HepG2 (cell line): ENCODE measurements at regions not wholly inside any gene's neighbourhood (a gene's known extent, or its start where the extent isn't known, plus 50 kb on each side); places are given as distances from the start of the nearest gene placed in this dataset.

Source experiments
- ATAC-seq: fragments of 200-7000 bp; cut with Tn5 transposase; 3 replicates; pipeline ENCODE4 v1.9.1; 2020; ENCODE audit warnings: mild to moderate bottlenecking, moderate library complexity
- BruUV-seq: library from RNA; stranded (reverse); fragments of 400-500 nt; replicated peaks from 2 replicates; lab custom pipeline; 2021; lab: Mats Ljungman, UMichigan
- CTCF ChIA-PET: fragments of 300-600 bp; formaldehyde crosslinking; extraction: SDS; loops from one replicate; lab custom pipeline; 2021; ENCODE audit warnings: low total read pairs, inconsistent platforms, low intra/inter-chr PET ratio; lab: Yijun Ruan, JAX
- POLR2A ChIA-PET: fragments of 350-600 bp; sonication (Branson Sonifier 250); formaldehyde crosslinking; loops from one replicate; lab custom pipeline; 2020; ENCODE audit warnings: antibody characterized with exemption, inconsistent platforms; lab: Yijun Ruan, JAX
- DNase-seq: peaks from one replicate; pipeline ENCODE4 v3.0.0-alpha.2; 2015; ENCODE audit warnings: low spot score
- FAIRE-seq: peaks from 3 replicates; lab custom pipeline; 2011; peaks lifted over from hg19 to GRCh38; lab: Jason Lieb, UNC
- H2AFZ ChIP-seq: one replicate; pipeline ENCODE4 v1.6.1; 2011; ENCODE audit warnings: low read length, inconsistent platforms
- H3K27ac ChIP-seq: fragments of 300-600 bp; 3 replicates; pipeline ENCODE4 v1.8.0; 2011; ENCODE audit warnings: mixed run types, mild to moderate bottlenecking, mixed read lengths, low read length, inconsistent platforms; ENCODE audit not compliant: insufficient read depth; ENCODE audit errors: extremely low read length
- H3K27me3 ChIP-seq, 2 experiments: fragments of 200-600 bp in 1 of 2; 2 replicates in 1 of 2; 3 replicates in 1 of 2; pipeline versions ENCODE4 v1.6.0 to v1.8.0; 2011; ENCODE audit warnings: low read length in 2 of 2, mild to moderate bottlenecking in 2 of 2, moderate library complexity in 2 of 2, inconsistent platforms in 1 of 2; ENCODE audit not compliant: insufficient read depth in 2 of 2, control insufficient read depth in 1 of 2
- H3K36me3 ChIP-seq, 2 experiments: fragments of 200-600 bp in 1 of 2; replicated peaks in 1 of 2; 2 replicates in 1 of 2; 3 replicates in 1 of 2; pipeline versions ENCODE4 v1.5.1 to v1.8.0; 2011; ENCODE audit warnings: low read length in 2 of 2, inconsistent platforms in 1 of 2; ENCODE audit not compliant: insufficient read depth in 2 of 2, control insufficient read depth in 1 of 2
- H3K4me1 ChIP-seq: 2 replicates; pipeline ENCODE4 v1.5.1; 2012; ENCODE audit warnings: low read length, inconsistent platforms; ENCODE audit not compliant: insufficient read depth
- H3K4me2 ChIP-seq: 2 replicates; pipeline ENCODE4 v1.6.0; 2011; ENCODE audit warnings: low read depth, low read length, inconsistent platforms
- H3K4me3 ChIP-seq, 3 experiments: fragments of 200-600 bp in 1 of 3; sonication (generic), shearing (Covaris generic) in 1 of 3; replicated peaks in 1 of 3; 2 replicates each; pipeline ENCODE4 v1.5.1; 2011 to 2016; ENCODE audit warnings: low read length in 3 of 3, inconsistent platforms in 2 of 3, low read depth in 2 of 3, mild to moderate bottlenecking in 2 of 3, control low read depth in 1 of 3, mixed read lengths in 1 of 3; ENCODE audit not compliant: insufficient read depth in 1 of 3
- H3K79me2 ChIP-seq: one replicate; pipeline ENCODE4 v1.6.1; 2011; ENCODE audit warnings: low read length, inconsistent platforms; ENCODE audit not compliant: insufficient read depth
- H3K9ac ChIP-seq: 2 replicates; pipeline ENCODE4 v1.6.0; 2011; ENCODE audit warnings: mild to moderate bottlenecking, low read depth, low read length, inconsistent platforms; ENCODE audit not compliant: insufficient read depth
- H3K9me3 ChIP-seq: 2 replicates; pipeline ENCODE4 v1.5.1; 2012; ENCODE audit warnings: mild to moderate bottlenecking, low read length
- H4K20me1 ChIP-seq: 2 replicates; pipeline ENCODE4 v1.6.0; 2011; ENCODE audit warnings: inconsistent platforms, mild to moderate bottlenecking, low read length, moderate library complexity; ENCODE audit not compliant: insufficient read depth
- CEBPZ ChIP-seq: IDR thresholded peaks from 2 replicates; pipeline ENCODE4 v1.6.1; 2012; ENCODE audit warnings: low read length, improper control_type of control experiment
- EED ChIP-seq: sonication (generic); formaldehyde crosslinking; IDR thresholded peaks from 2 replicates; pipeline ENCODE4 v1.5.0; 2020; ENCODE audit warnings: mild to moderate bottlenecking, missing genetic modification reagents
- MEIS2 ChIP-seq: sonication (generic); formaldehyde crosslinking; IDR thresholded peaks from 2 replicates; pipeline ENCODE4 v1.9.0; 2021; ENCODE audit warnings: mild to moderate bottlenecking, missing genetic modification reagents
- MNT ChIP-seq: fragments of 450-650 bp; IDR thresholded peaks from 2 replicates; pipeline ENCODE4 v1.6.1; 2016
- MYNN ChIP-seq: sonication (generic); formaldehyde crosslinking; IDR thresholded peaks from 2 replicates; pipeline ENCODE4 v1.4.0; 2020; ENCODE audit warnings: mild to moderate bottlenecking, low read depth, missing genetic modification reagents
- NFRKB ChIP-seq: fragments of 450-650 bp; IDR thresholded peaks from 2 replicates; pipeline ENCODE4 v1.6.1; 2017
- SP140L ChIP-seq: sonication (generic); formaldehyde crosslinking; IDR thresholded peaks from 2 replicates; pipeline ENCODE4 v1.4.0; 2020; ENCODE audit warnings: missing genetic modification reagents, borderline replicate concordance
- SP5 ChIP-seq: IDR thresholded peaks from 2 replicates; pipeline ENCODE4 v1.6.1; 2016; ENCODE audit warnings: low read depth, borderline replicate concordance
- ZBTB33 ChIP-seq: sonication (generic); formaldehyde crosslinking; IDR thresholded peaks from 2 replicates; pipeline ENCODE4 v1.4.0; 2020; ENCODE audit warnings: missing genetic modification reagents
- ZEB1 ChIP-seq: IDR thresholded peaks from 2 replicates; pipeline ENCODE4 v1.6.1; 2012; ENCODE audit warnings: mild to moderate bottlenecking, low read depth, inconsistent platforms; ENCODE audit not compliant: insufficient replicate concordance
- ZNF780A ChIP-seq: sonication (generic); formaldehyde crosslinking; IDR thresholded peaks from 2 replicates; pipeline ENCODE4 v1.8.0; 2022; ENCODE audit warnings: mild to moderate bottlenecking, missing genetic modification reagents, moderate library complexity
- WGBS: methylation state at CpG from one replicate; pipeline ENCODE4 v1.1.6; 2017; ENCODE audit warnings: low lambda C conversion rate; 5-methylcytosine and 5-hydroxymethylcytosine counted together
- in situ Hi-C: cut with HindIII; loops from 2 replicates; pipeline ENCODE4 v1.10.0; 2017; ENCODE audit warnings: low pct_unique_long_range_greater_than_20kb; ENCODE audit not compliant: extremely low pct_ligation_motif_present
- intact Hi-C: fragments of 100-400 bp; cut with micrococcal nuclease; formaldehyde crosslinking; loops from one replicate; pipeline ENCODE4 v1.10.0; 2022; ENCODE audit not compliant: unreplicated experiment

- TF ChIP-seq EED (CRISPR knock-in tag) (no peak), ZNF780A (CRISPR knock-in tag) (no peak), CEBPZ (no peak), SP5 (CRISPR knock-in tag) (no peak)
These were observed 824.0 kb downstream of the UQCRFS1 start (continued) for GRCh38 chr19:28388988-28389387.

GRCh38 chr19:28387507-28387906 lies 825.4 kb downstream of the UQCRFS1 start:
- POLR2A ChIA-PET = no interaction called here
- CTCF ChIA-PET = no interaction called here
- Histone ChIP-seq H3K27ac (no peak overlapping the region), H3K9ac (no peak overlapping the region), H3K36me3 (no peaks in the 10 kb centered on the region), H3K79me2 (no peaks in the 10 kb centered on the region), H3K27me3 (no peaks in the 10 kb centered on the region), H2AFZ (no peak overlapping the region), H4K20me1 (no peaks in the 10 kb centered on the region), H3K4me1 (no peaks in the 10 kb centered on the region), H3K4me3 (no peak overlapping the region), H3K4me2 (no peak overlapping the region), H3K9me3 (peaks cover 86% of the 10 kb centered on the region)
- no peak for FAIRE-seq
- WGBS = 0% methylated on average over 4 of the region's 4 CpGs
- no peak for DNase-seq
- in situ Hi-C loops (no loop called here), intact Hi-C loops (no loop called here)
- BruUV-seq = no TSS peak
- ATAC-seq = no peak
- TF ChIP-seq ZEB1 (no peak), MYNN (no peak), MEIS2 (no peak), MNT (peak; percentile 91), ZBTB33 (CRISPR knock-in tag) (no peak), SP140L (CRISPR knock-in tag) (no peak), NFRKB (no peak)
